H9 (cell line): ENCODE measurements at regions not wholly inside any gene's neighbourhood (a gene's known extent, or its start where the extent isn't known, plus 50 kb on each side); places are given as distances from the start of the nearest gene placed in this dataset.
A peak's percentile ranks its signal among the peaks of the same experiment; 100 is the strongest.

ENCODE experiments used
- DNase-seq: peaks from one replicate; pipeline ENCODE4 v3.0.0-alpha.2; 2017
- H2AFZ ChIP-seq: one replicate; pipeline ENCODE4 v1.6.1; 2013; ENCODE audit warnings: mild to moderate bottlenecking, low read length, control low read depth, moderate library complexity
- H2AK5ac ChIP-seq: 2 replicates; pipeline ENCODE4 v1.6.1; 2013; ENCODE audit warnings: low read length, control low read depth, mixed read lengths; ENCODE audit not compliant: insufficient read length
- H2BK120ac ChIP-seq: one replicate; pipeline ENCODE4 v1.6.1; 2013; ENCODE audit warnings: low read depth, mild to moderate bottlenecking, low read length, control low read depth, inconsistent platforms; ENCODE audit not compliant: poor library complexity, severe bottlenecking
- H2BK12ac ChIP-seq: 2 replicates; pipeline ENCODE4 v1.6.1; 2013; ENCODE audit warnings: low read length, control low read depth, mixed read lengths, low read depth; ENCODE audit not compliant: insufficient read length
- H2BK15ac ChIP-seq: 2 replicates; pipeline ENCODE4 v1.6.1; 2013; ENCODE audit warnings: low read depth, low read length, control low read depth
- H2BK20ac ChIP-seq: one replicate; pipeline ENCODE4 v1.6.1; 2013; ENCODE audit warnings: low read depth, mild to moderate bottlenecking, low read length, control low read depth, inconsistent platforms; ENCODE audit not compliant: poor library complexity, severe bottlenecking
- H2BK5ac ChIP-seq: 2 replicates; pipeline ENCODE4 v1.6.1; 2013; ENCODE audit warnings: low read length, control low read depth, mixed read lengths; ENCODE audit not compliant: insufficient read length
- H3K14ac ChIP-seq: 2 replicates; pipeline ENCODE4 v1.6.1; 2013; ENCODE audit warnings: low read length, control low read depth; ENCODE audit not compliant: insufficient read depth
- H3K18ac ChIP-seq: 2 replicates; pipeline ENCODE4 v1.6.1; 2013; ENCODE audit warnings: low read depth, mild to moderate bottlenecking, mixed read lengths, low read length, control low read depth; ENCODE audit not compliant: insufficient read length
- H3K23ac ChIP-seq: 2 replicates; pipeline ENCODE4 v1.6.1; 2013; ENCODE audit warnings: low read length, control low read depth, mixed read lengths, low read depth; ENCODE audit not compliant: insufficient read length
- H3K23me2 ChIP-seq: 2 replicates; pipeline ENCODE4 v1.6.1; 2013; ENCODE audit warnings: low read depth, mild to moderate bottlenecking, mixed read lengths, low read length, control low read depth; ENCODE audit not compliant: insufficient read length, poor library complexity, severe bottlenecking
- H3K27ac ChIP-seq: 2 replicates; pipeline ENCODE4 v1.5.1; 2013; ENCODE audit warnings: low read length, control low read depth, mixed read lengths, low read depth; ENCODE audit not compliant: insufficient read length
- H3K27me3 ChIP-seq: 2 replicates; pipeline ENCODE4 v1.6.1; 2013; ENCODE audit warnings: low read length, control low read depth, inconsistent platforms; ENCODE audit not compliant: insufficient read depth
- H3K4ac ChIP-seq: 2 replicates; pipeline ENCODE4 v1.6.1; 2013; ENCODE audit warnings: low read depth, mild to moderate bottlenecking, control low read depth, inconsistent platforms, low read length, moderate library complexity
- H3K4me1 ChIP-seq: 2 replicates; pipeline ENCODE4 v1.6.1; 2013; ENCODE audit warnings: low read length, control low read depth, inconsistent platforms; ENCODE audit not compliant: insufficient read depth
- H3K4me2 ChIP-seq: 2 replicates; pipeline ENCODE4 v1.6.1; 2013; ENCODE audit warnings: low read length, control low read depth, mixed read lengths; ENCODE audit not compliant: insufficient read length, insufficient read depth
- H3K56ac ChIP-seq: 2 replicates; pipeline ENCODE4 v1.6.1; 2013; ENCODE audit warnings: low read depth, mild to moderate bottlenecking, mixed read lengths, low read length, control low read depth; ENCODE audit not compliant: insufficient read length
- H3K79me1 ChIP-seq: 2 replicates; pipeline ENCODE4 v1.6.1; 2013; ENCODE audit warnings: low read depth, mild to moderate bottlenecking, moderate library complexity, low read length, control low read depth, inconsistent platforms; ENCODE audit not compliant: insufficient read depth, poor library complexity, severe bottlenecking
- H3K79me2 ChIP-seq: 2 replicates; pipeline ENCODE4 v1.6.1; 2013; ENCODE audit warnings: low read length, control low read depth, inconsistent platforms; ENCODE audit not compliant: insufficient read depth
- H3K9ac ChIP-seq: 2 replicates; pipeline ENCODE4 v1.6.1; 2013; ENCODE audit warnings: low read length, control low read depth, mixed read lengths; ENCODE audit not compliant: insufficient read length; ENCODE audit errors: extremely low read depth
- H3K9me3 ChIP-seq: one replicate; pipeline ENCODE4 v1.6.1; 2013; ENCODE audit warnings: low read depth, low read length, inconsistent platforms; ENCODE audit not compliant: control insufficient read depth
- H3T11ph ChIP-seq: one replicate; pipeline ENCODE4 v1.6.1; 2013; ENCODE audit warnings: mild to moderate bottlenecking, low read length, control low read depth, inconsistent platforms
- H4K20me1 ChIP-seq: one replicate; pipeline ENCODE4 v1.6.1; 2013; ENCODE audit not compliant: control insufficient read depth, insufficient read length, insufficient read depth
- H4K5ac ChIP-seq: 2 replicates; pipeline ENCODE4 v1.6.1; 2013; ENCODE audit warnings: low read depth, mild to moderate bottlenecking, mixed read lengths, low read length, control low read depth; ENCODE audit not compliant: insufficient read length
- H4K8ac ChIP-seq: replicated peaks from 2 replicates; pipeline ENCODE4 v1.6.1; 2013; ENCODE audit warnings: low read length, control low read depth, mixed read lengths, low read depth; ENCODE audit not compliant: insufficient read length
- H4K91ac ChIP-seq: 2 replicates; pipeline ENCODE4 v1.6.1; 2013; ENCODE audit warnings: low read depth, mild to moderate bottlenecking, moderate library complexity, mixed read lengths, low read length, control low read depth; ENCODE audit not compliant: insufficient read length
- H3K27ac Mint-ChIP-seq, 3 experiments: 2 replicates in 2 of 3; 3 replicates in 1 of 3; pipeline ENCODE4 v1.8.0; 2020 to 2021; ENCODE audit warnings: mixed read lengths in 3 of 3, mild to moderate bottlenecking in 1 of 3, moderate library complexity in 1 of 3
- H3K27me3 Mint-ChIP-seq: 2 replicates; pipeline ENCODE4 v1.8.0; 2021; ENCODE audit warnings: low read depth, mild to moderate bottlenecking, moderate library complexity, mixed read lengths
- H3K36me3 Mint-ChIP-seq, 3 experiments: 2 replicates in 2 of 3; 3 replicates in 1 of 3; pipeline ENCODE4 v1.8.0; 2020 to 2021; ENCODE audit warnings: low read depth in 3 of 3, mixed read lengths in 3 of 3; ENCODE audit not compliant: insufficient read depth in 1 of 3
- H3K4me1 Mint-ChIP-seq, 2 experiments: 2 replicates each; pipeline ENCODE4 v1.8.0; 2020; ENCODE audit warnings: mixed read lengths in 2 of 2
- H3K4me3 Mint-ChIP-seq, 2 experiments: 2 replicates in 1 of 2; 3 replicates in 1 of 2; pipeline ENCODE4 v1.8.0; 2020 to 2021; ENCODE audit warnings: mild to moderate bottlenecking in 2 of 2, mixed read lengths in 2 of 2, moderate library complexity in 1 of 2
- H3K9me3 Mint-ChIP-seq, 2 experiments: 2 replicates in 1 of 2; 3 replicates in 1 of 2; pipeline ENCODE4 v1.8.0; 2020; ENCODE audit warnings: mild to moderate bottlenecking in 2 of 2, mixed read lengths in 2 of 2, moderate library complexity in 1 of 2
- WGBS: extraction: QIAGEN DNeasy Blood & Tissue Kit; methylation state at CpG from one replicate; pipeline ENCODE4 v1.1.7; 2013; ENCODE audit warnings: missing lambda C conversion rate, low lambda C conversion rate, mixed read lengths; ENCODE audit not compliant: insufficient read length; ENCODE audit errors: extremely low coverage; 5-methylcytosine and 5-hydroxymethylcytosine counted together
- TF ChIP-seq, protein P1 (sequence below): fragments of 200-600 bp; sonication (generic); conservative IDR thresholded peaks from 3 replicates; pipeline ENCODE4 v1.8.0; 2021; ENCODE audit warnings: antibody characterized with exemption, mild to moderate bottlenecking

DNA sequence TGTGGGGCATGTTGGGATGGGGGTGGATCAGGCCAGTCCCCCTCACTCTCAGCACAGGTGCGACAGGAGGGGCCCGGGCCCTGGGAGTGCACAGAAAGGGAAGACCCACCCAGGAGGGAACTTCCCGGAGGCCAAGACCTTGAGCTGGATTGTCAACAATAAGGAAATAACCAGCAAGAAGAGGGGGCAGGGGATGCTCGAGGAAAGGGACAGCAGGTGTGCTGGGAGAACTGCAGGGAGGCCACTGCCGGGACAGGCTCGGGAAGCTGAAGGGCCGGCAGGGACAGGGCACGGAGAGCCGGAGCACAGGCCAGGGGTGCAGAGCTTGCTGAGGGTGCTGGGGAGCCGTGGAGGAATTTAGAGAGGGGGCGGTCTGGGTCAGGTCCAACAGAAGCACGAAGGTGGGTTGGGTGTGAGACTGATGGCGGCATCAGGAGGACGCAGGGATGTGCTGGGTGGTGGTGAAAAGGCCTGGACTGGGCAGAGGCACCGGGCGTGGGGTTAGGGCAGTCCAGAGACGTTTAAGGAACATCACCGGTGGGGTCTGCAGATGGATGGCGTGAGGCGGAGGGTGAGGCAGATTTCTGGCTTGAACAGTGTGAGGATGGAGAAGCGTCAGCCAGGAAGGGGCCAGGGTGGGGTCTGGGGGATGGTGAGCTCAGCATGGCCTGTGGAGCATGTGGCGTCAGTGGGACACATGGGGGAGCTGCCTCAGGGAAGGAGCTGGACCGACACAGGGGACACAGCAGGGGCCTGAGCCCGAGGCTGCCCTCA lies 54.8 kb downstream of the ADRA2C start:
- no peaks in the 10 kb centered on the region for H3K79me2 ChIP-seq
- no peaks in the 10 kb centered on the region for H4K20me1 ChIP-seq
- Mint-ChIP-seq H3K27ac (no peak overlapping the region), H3K36me3 (peaks cover 0 to 2% (median 0%) of the 10 kb centered on the region in 3 experiments; a peak in 1 of 7 replicates), H3K27me3 (peaks cover 36% of the 10 kb centered on the region), H3K4me3 (no peak overlapping the region), H3K9me3 (peaks cover 0 to 4% of the 10 kb centered on the region in 2 experiments; a peak in 1 of 5 replicates), H3K4me1 (peaks cover 11 to 37% of the 10 kb centered on the region in 2 experiments; a peak in 3 of 4 replicates)
- no peak overlapping the region for H4K5ac ChIP-seq
- no peak overlapping the region for H3K18ac ChIP-seq
- no peak overlapping the region for H2BK12ac ChIP-seq
- H3K4ac ChIP-seq = no peak overlapping the region
- H3K27me3 ChIP-seq = no peaks in the 10 kb centered on the region
- H4K91ac ChIP-seq = no peak overlapping the region
- no peaks in the 10 kb centered on the region for H3K23me2 ChIP-seq
- no peak overlapping the region for H4K8ac ChIP-seq
- no peak overlapping the region for H2AK5ac ChIP-seq
- H3K4me1 ChIP-seq = no peaks in the 10 kb centered on the region
- H3T11ph ChIP-seq = no peak overlapping the region
- no peak overlapping the region for H2BK120ac ChIP-seq
- H2BK15ac ChIP-seq = no peak overlapping the region
- no peak overlapping the region for H2BK5ac ChIP-seq
- H3K56ac ChIP-seq = no peak overlapping the region
- no CpG with 5 or more reads among the region's 24 CpGs for whole genome bisulfite sequencing
- no peak overlapping the region for H3K9ac ChIP-seq
- no peak overlapping the region for H2AFZ ChIP-seq
- no peak overlapping the region for H3K4me2 ChIP-seq
- no peak overlapping the region for H3K23ac ChIP-seq
- H2BK20ac ChIP-seq = no peak overlapping the region
- no peaks in the 10 kb centered on the region for H3K9me3 ChIP-seq
- TF ChIP-seq, protein P1, sequence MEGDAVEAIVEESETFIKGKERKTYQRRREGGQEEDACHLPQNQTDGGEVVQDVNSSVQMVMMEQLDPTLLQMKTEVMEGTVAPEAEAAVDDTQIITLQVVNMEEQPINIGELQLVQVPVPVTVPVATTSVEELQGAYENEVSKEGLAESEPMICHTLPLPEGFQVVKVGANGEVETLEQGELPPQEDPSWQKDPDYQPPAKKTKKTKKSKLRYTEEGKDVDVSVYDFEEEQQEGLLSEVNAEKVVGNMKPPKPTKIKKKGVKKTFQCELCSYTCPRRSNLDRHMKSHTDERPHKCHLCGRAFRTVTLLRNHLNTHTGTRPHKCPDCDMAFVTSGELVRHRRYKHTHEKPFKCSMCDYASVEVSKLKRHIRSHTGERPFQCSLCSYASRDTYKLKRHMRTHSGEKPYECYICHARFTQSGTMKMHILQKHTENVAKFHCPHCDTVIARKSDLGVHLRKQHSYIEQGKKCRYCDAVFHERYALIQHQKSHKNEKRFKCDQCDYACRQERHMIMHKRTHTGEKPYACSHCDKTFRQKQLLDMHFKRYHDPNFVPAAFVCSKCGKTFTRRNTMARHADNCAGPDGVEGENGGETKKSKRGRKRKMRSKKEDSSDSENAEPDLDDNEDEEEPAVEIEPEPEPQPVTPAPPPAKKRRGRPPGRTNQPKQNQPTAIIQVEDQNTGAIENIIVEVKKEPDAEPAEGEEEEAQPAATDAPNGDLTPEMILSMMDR = no peak
- no peaks in the 10 kb centered on the region for H3K79me1 ChIP-seq
- no peak for DNase-seq
- no peak overlapping the region for H3K27ac ChIP-seq
- peak overlapping the region; percentile 41; the same call in 1 of the 2 replicates for H3K14ac ChIP-seq
